ENCODE measurements at regions not wholly inside any gene's neighbourhood (a gene's known extent, or its start where the extent isn't known, plus 50 kb on each side); places are given as distances from the start of the nearest gene placed in this dataset.

DNA sequence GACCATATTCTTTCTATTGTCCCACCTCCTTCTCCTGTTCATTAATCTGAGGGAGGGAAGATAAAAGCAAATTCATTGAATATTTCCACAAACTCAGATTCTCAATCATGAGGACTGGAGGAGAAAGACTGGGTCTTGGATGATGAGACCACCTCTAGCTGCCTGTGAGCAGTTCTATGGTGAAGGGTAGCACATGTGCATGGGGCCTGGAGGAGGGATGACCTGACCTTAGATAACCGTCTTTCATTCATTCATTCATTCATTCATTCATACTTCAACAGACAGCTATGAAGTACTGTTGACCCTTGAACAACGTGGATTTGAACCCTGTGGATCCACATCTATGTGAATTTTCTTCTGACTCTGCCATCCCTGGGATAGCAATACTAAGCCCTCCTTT is 68.4 kb downstream of the MED10 start:
- TF ChIP-seq, protein P1, sequence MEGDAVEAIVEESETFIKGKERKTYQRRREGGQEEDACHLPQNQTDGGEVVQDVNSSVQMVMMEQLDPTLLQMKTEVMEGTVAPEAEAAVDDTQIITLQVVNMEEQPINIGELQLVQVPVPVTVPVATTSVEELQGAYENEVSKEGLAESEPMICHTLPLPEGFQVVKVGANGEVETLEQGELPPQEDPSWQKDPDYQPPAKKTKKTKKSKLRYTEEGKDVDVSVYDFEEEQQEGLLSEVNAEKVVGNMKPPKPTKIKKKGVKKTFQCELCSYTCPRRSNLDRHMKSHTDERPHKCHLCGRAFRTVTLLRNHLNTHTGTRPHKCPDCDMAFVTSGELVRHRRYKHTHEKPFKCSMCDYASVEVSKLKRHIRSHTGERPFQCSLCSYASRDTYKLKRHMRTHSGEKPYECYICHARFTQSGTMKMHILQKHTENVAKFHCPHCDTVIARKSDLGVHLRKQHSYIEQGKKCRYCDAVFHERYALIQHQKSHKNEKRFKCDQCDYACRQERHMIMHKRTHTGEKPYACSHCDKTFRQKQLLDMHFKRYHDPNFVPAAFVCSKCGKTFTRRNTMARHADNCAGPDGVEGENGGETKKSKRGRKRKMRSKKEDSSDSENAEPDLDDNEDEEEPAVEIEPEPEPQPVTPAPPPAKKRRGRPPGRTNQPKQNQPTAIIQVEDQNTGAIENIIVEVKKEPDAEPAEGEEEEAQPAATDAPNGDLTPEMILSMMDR (IDR thresholded peaks at IDR 0.05; ENCODE audit: poor library complexity, severe bottlenecking) = no peak
- TF ChIP-seq POLR2AphosphoS5 (IDR thresholded peaks at IDR 0.05) (no peak), EZH2 (IDR thresholded peaks at IDR 0.05; ENCODE audit: borderline replicate concordance, insufficient read depth, low read length, poor library complexity, severe bottlenecking) (no peak), RAD21 (conservative IDR thresholded peaks at IDR 0.05) (no peak)

All from neural cell (in vitro differentiated cells).